HG02623 (cell line): ENCODE measurements at regions not wholly inside any gene's neighbourhood (a gene's known extent, or its start where the extent isn't known, plus 50 kb on each side); places are given as distances from the start of the nearest gene placed in this dataset.

Experiments
- ATAC-seq: cut with Tn5 transposase; IDR thresholded peaks from one replicate; pipeline ENCODE4 v1.9.1; 2021; ENCODE audit warnings: moderate library complexity; ENCODE audit not compliant: unreplicated experiment

DNA sequence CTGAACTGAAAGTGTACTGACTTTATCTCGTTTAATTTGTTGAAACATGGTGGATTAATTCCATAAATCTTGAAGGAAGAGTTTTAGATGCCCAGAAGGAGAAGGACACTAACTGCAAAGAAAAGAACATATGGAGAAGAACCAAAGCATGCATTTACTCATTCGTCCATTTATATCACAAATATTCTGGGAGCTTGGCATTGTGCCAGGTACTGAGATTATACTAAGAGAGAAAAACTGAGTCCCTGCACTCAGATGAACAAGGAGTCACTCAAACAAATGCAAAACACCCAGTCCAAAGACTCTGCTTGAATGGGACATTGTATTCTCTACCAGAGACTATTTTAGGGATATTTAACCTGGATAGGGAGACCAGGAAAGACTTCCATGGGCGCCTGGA is 588.0 kb upstream of the MGMT start:
- no peak for ATAC-seq

DNA sequence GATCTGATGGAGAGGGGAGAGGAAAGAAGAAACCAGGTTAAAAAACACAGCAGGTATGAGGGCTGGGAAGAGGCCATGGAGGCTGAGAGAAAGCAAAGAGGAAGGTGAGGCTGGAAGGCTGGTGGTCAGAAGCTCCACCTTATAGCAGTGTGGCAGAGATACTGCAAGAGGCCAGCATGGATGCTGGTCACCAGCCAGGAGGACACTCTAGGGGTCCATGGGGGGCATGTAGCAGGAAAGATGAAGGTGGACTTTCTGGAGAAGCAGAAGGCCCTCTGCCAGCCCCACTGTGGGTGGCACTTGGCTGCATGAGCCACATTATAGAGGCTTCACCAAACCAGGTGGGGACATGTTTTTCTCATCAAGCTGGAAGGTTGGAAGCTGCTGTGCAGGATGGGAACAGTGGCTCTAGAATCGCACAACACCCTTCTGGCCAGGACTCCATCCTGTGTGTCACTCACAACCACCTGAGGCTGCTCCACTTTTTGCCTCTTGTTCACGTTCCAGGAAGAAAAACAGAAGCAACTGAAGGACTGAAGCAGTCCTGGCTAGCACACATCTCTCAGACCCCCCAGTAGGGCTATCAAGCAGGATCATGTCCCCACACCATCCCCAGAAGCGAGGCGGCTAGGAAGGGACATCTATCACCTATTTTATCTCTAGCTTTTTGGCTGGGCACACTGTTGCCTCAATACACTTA is 587.5 kb upstream of the MGMT start:
- ATAC-seq, result no peak

DNA sequence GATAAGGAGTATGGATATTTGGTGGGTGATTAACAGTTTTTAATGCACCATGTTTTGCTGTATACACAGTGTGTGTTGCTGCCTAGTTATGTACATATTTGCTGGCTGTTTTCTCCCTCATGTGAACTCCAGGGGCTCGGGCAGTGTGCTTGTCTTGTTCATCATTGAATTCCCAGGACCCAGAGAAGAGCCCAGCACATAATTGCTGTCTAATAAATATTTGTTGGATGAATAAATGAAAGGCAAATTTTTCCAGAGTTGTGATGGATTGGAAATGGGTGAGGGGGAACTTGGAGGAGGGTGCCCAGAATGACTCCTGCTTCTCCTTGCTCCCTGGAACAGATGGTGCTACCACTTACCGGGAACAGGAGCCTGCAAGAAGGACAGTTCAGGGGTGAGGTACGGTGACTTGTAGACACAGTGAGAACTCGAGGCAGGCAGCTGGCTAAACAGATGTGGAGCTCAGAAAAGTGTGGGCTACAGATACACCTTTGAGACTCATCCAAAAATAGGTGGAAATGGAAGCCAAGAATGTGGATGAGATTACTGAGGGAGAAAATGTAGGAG is 586.8 kb upstream of the MGMT start:
- no peak for ATAC-seq

DNA sequence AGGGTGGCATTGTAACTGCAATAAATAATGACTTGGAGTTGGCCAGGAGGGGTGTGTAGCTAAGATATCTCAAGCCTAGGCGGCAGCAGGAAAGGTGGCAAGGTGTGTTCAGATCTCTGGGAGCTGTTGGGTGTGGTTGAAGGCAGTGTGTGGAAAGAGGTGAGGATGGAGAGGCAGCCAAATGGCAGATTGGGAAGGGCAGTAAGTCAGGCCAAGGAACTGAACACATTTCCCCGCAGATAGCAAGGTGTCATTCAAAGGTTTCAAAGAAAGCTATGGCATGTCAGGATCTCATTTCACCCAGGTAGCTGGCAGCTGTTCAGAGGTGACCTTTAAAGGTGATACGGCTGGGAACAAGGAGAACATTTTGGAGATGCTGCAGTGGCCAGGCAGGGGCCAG is 586.0 kb upstream of the MGMT start:
- ATAC-seq, result no peak

DNA sequence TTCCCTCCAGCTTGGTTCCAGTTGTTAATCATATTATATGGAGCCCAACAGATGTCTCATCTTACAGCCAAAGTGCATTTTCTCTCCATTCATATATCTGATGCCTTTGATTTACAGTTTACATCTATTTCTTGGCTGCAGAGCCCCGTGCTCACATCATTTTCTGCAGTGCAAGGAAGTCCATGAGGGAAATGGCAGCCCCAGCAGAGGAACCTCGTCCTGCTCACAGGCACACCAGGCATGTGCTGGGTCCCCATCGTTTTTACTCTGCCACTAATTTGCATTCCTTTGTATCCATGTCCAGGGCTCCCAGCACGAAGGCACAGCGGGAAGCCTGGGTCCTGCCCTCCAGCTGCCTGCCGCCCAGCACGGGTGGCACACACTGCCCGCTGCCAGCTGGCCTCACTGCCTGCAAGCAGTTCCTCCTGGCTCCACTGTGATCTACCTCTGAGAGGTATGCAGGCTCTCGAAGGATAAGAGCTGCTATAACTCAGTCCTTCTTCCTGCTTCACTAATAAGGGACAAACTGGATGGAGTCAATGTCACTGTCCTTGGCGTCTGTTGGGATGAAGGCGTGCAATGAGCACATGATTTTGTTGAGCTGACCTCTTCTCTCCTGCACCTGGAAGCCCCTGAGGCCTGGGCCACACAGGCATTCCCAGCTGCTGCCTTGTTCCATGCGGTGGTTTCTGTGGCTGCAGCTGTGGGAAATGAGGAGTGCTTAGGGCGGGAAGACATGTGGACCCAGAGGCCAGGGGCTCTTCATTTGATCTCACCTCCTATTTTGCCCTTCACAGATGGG is 583.6 kb upstream of the MGMT start:
- ATAC-seq, result no peak

DNA sequence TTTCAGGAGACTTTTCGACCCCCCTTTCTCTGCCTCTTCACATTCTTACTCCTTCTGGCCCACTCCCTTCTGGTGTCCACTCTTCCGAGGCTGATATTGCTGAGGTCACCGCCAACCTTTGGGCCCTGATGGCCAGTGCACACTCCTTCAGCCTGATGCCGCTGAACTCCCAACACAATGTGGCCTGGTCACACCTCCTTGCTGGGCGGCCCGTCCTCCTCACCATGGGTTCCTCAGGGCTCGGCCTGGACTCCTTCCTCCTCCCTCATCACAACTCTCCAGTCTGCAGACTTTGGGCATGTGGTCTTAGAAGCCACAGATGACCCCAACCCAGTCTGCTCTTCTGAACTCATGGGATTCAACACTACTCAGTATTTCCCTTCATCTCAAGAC is 583.0 kb upstream of the MGMT start:
- ATAC-seq, result no peak

DNA sequence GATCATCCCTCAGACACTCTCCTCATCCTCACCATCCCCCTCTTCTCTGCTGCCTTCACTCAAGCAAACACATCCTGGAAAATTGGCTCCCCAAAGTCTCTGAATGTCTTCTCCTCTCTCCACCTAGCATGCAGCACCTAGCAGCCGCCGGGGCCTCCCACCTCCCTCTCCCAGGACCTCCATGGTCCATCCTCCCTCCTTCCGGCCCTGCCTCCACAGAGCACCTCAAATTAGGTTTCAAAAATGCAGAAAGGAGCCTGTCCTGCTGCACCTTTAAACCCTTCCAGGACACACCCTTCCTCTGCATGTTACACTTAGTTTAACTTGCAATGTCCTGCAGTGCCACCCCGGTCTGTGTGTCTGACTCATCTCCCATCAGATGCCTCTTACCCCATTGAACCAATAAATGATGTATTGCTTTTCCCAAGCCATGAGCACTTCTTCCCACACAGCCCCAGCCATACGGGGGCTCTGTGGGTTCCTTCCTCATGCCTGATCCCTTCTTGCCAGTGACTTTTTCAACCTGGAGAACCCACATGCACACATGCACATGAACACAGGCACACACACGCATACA is 582.5 kb upstream of the MGMT start:
- ATAC-seq, result no peak

DNA sequence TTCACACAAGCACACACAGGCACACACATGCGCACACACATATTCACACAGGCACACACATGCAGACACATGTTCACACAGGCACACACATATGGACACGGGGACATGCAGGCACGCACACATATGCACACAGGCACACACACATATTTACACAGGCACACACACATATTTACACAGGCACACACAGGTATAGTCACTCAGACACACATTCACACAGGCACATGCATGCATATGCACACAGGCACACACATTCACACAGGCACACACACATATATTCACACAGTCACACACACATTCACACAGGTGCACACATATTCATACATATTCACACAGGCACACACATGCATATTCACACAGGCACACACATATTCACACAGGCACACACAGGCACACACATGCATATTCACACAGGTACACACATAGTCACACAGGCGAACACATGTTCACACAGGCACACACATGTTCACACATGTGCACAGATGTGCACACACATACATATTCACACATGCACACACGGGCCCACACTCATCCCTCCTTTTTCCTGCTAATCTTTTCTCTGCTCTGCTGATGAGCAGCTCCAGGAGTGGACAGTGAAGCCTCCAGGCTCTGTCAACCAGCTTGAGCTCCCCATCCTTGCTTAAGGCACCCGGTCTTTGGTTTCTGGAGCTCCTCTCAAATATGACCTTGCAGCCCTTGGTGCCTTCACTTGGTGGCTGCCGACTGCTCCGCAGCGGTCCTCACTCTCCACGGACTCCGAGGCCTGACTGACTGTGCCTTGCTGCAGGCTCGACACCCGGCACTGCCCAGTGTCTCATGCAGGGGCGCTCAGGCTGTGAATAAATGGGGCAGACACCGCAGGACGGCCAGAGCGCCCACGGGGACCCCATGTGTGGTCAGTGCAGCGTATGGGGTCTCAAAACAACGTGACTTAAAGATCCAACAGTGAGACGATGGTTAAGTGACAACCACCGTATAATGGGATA is 581.2 kb upstream of the MGMT start:
- no peak for ATAC-seq

DNA sequence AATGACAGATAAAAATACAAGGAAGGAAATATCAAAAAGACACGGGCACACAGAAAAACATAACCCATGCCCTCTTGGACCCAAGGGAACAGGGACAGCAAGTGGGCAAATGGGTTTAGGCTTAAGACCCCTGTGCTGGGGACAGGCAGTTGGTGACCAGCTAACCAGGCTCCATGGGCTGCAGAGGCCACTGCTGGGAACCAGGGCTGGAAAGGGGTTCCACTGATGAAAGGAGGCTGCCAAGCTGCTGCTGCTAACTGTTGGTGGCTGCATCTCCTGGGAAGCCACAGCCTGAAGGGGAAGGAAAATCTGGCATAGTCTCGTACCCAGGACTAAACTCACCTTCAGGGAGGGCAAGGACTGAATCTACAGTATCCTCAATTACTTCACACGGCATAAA is 579.2 kb upstream of the MGMT start:
- no peak for ATAC-seq

DNA sequence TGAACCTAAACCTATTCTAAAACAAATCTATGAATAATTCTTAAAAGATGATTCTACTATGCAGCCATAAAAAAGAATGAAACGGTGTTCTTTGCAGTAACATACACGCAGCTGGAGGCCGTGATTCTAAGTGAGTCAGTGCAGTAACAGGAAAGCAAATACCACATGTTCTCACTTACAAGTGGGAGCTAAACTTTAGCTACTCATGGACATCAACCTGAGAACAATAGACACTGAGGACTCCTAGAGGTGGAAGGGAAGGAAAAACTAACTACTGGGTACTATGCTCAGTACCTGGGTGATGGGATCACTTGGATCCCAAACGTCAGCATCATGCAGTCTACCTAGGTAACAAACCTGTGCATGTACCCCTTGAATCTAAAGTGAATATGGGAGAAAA is 575.0 kb upstream of the MGMT start:
- no peak for ATAC-seq

DNA sequence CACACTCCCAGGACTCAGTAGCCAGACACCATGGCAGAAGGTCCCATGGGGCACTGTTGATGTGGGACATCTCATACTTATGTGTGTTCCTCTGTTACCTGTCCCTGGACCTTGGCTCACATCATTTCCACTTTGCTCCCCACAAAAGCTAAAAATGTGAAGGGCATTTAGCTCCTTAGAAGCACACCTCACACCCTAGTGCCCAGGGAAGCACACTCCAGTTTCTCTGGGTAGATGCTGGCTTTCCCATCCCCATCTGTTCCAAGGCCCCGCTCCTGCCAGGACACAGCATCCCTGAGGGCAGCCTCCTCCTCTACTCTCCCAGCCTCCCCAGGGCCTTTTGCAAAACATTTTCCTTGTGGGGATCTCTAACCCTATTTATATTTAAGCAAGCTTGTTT is 572.4 kb upstream of the MGMT start:
- ATAC-seq, result no peak

DNA sequence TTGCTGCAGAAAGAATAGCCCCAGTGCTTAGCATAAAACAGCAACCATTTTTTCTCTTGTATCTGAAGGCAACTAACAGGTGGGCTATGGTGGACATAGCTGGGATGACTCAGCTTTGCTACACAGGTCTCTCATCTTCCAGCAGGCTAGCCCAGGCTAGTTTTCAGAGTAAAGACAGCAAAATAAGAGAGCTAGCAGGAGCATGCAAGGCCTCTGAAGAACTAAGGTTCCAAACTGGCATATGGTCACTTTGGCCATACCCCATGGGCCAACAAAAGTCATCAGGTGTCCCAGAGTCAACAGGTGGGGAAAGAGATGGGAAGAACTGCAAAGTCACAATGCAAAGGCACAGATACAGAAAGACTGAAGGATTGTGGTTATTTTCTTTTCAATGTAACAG is 571.6 kb upstream of the MGMT start:
- no peak for ATAC-seq

DNA sequence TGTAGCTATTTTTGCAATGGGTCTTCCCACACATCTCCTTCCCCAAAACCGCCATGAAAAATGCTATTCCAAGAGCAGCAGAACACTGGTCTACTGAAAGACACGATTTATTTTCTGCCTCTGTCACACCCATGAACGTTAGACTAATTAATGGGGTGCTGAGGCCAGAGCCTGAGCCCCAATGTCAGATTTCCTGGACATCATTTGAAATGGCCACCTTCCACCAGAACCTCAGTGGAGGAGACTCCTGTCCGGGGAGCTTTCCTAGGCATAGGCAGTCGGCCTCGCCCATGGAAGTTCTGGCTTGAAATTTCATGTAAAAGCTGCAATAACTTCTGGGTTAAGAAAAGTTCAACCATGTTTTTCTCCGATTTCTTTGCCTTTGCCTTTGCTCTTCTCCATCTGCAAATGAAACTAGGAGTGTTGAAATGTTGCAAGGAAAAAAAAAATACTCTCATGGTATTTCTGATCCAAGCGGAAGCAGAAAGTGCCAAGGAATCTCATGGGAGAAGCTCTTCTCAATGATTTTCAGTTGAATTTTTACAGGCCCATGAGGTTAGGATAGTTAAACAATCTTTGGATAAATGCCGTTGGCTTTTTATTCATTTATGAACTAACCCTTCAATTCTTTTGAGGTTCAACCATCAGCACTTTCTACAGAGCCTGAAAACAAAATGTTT is 570.8 kb upstream of the MGMT start:
- ATAC-seq, result no peak

DNA sequence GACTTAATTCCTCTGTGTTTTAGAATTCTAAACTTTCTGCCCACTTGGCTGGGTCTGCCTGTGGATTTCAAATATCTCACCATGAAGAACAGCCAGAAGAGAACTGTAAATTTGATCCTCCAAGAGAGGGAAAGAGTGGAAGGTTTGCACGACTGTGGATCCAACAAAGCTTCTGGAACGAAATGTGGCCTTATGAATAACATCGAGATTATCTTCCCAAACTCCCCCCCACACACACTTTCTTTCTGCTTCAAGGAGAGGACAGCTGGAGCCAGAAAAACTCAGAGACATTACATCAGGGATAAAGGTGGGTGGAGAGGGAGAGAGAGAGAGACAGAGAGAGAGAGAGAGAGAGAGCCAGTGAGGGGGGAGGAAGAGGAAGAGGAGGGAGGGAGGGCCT is 570.1 kb upstream of the MGMT start:
- no peak for ATAC-seq

DNA sequence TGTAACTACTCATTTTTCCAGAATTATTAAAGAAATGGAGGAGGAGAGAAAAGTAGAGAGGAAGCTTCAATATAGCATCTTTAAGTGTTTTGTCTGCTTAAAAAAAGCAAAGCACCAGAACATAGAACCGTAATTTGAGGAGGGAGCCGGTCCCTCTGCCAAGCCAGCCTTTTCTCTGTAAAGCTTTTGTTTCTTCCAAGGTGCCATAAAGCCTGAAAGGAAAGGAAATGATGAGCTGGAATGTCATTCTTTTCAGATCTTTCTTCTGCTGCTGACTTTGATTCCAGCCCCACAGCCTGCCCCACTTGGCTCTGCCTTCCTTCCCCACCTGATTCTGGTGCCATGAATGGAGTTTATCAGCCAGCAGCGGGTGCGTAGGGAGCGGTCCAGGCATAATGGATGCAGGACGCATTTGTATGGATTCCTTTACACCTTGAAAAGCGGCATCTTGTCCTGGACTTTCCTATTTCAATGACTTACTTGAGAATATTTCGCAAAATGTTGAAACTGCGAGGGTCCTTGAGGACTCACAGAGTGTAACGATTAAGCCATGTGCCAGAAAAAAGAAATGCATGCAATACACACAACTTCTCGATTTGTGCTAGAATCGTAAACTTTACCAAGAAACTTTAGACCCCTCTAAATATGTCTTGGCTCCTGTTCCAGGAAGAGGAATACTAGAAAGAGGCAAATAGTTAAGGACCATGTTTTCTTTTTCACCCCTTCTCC is 569.5 kb upstream of the MGMT start:
- no peak for ATAC-seq

DNA sequence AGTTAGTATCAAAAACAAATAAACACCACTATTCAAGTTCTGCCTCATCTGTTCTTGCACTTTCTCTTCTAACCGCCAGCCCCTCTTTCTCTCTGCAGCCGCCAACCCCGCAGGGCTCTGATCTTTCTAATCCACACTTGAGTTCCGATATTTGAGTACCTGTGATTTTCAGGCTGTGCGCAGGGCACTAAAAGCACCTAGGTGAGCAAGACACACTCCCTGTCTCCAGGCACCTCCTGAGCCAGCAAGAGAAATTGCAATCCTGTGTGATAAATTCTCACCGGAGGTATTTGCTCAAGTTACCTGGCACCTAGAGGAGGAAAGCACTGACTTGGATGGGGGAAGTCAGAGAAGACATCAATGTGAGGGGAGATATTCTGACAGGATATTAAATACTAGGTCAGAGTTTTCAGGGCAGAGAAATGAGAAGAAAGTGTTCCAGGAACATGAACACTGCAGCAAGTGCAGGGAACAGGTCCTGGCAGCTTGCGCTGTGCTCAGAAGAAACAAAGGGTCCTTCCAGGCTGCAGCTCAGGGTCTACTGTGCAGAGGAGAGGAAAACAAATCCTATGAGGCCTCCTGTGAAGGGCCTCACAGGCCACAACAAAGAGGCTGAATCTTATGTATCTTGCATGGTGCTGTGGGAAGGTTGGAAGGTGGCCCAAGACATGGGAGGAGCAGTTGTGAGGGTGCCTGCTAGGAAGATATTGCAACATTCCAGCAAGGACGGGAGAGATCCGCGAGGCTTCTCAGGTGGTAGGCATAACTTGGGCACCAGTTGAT is 568.7 kb upstream of the MGMT start:
- no peak for ATAC-seq

DNA sequence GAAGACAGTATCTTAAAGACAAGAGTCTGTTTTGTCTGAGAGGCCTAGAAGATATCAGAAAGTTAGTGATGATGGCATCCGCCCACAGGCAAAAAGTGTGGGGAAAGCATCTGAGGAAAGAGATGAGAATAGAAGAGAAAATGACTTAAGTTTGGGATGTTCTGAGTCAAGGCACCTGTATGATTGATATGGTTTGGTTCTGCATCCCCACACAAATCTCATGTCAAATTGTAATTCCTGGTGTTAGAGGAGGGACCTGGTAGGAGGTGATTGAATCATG is 568.2 kb upstream of the MGMT start:
- ATAC-seq, result no peak

DNA sequence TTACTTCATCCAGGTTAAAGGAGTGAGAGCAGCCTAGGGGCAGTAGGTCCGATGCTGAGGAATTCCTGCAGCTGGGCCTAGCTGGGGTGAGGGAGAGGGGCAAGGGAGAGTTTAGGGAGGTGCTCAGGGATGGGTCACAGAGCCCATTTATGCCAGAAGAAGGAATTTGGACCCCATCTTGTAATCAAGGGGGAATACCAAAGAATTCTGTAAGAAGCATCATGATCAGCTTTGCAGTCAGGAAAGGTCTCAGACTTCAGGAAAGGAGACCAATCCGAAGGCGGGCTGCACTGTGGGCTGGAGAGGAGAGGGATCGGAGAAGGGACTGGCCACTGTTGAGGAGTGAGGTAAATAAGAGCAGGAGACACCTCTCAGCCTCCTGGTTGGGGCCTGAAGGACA is 566.6 kb upstream of the MGMT start:
- ATAC-seq, result no peak

DNA sequence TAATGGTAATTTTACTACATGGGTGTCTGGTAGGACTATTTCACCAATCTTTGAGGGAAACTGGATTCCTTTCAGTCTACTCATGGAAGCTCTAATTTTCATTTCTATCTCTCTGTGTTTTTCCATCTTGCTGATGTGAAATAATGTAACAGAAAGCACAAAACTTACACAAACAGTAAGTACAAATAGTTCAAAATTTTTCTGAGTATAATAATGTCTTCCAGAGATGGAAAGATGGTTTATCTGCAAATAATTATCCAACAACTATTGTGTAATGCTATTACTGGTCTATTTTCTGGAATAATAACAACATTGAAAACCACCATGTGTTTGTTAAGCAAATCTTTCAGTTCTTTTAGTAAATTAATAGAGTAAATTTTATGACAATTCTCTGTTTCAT is 565.8 kb upstream of the MGMT start:
- ATAC-seq, result no peak
